ENCODE measurements at regions not wholly inside any gene's neighbourhood (a gene's known extent, or its start where the extent isn't known, plus 50 kb on each side); places are given as distances from the start of the nearest gene placed in this dataset.

DNA sequence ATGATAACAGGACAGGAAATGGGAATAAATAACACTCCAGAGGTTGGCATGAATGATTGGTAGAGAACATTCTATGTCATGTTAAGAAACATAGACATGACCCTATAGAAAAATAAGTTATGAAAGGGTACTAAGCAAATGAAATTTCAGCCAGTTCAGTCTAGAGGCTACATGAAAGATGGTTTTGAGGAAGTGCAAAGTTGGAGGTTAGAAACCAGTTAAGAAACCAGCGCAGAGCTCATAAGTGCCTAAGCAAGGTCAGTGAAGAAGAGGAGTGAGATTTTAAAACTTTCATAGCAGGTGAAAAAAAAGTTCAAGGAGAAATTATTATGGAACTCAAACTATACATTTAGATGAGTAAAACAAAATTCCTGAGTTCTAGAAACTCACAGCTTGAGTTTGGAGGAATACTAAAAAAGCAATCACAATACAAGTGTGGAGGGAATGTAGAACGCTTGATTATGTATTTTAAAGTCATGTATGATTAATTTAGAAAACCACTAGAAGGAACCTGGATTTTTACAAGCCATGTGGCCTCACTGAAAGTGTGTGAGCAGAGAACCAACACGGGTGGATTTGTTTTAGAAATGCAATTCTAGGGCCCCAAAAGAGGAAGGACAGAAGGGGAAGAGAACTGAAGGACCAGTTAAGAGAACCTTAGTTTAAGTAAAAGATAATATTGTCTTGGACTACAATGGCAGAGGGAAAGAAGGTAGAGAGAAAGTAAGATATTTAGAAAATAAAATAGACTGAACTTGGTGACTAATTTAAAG is 162.4 kb downstream of the PCDH20 start:
- Histone ChIP-seq H4K20me1 (ENCODE audit: control insufficient read depth, insufficient read depth) (no peaks in the 10 kb centered on the region), H3K4me1 (ENCODE audit: control insufficient read depth, insufficient read depth, low read length) (no peaks in the 10 kb centered on the region), H2AFZ (ENCODE audit: control insufficient read depth, low read depth, low read length) (no peak overlapping the region), H3K4me3 (no peak overlapping the region), H3K9ac (ENCODE audit: control insufficient read depth, insufficient read depth, low read length) (no peak overlapping the region; the same call in 1 of the 2 replicates), H3K27ac (ENCODE audit: control insufficient read depth, insufficient read depth) (peak overlapping the region; percentile 43; the same call in 1 of the 2 replicates), H3K79me2 (ENCODE audit: control insufficient read depth, insufficient read depth, low read length) (no peaks in the 10 kb centered on the region), H3K4me2 (ENCODE audit: control insufficient read depth, insufficient read depth) (peak overlapping the region; percentile 2; the same call in 1 of the 2 replicates), H3K27me3 (replicated peaks in 1 of 2; ENCODE audit: control insufficient read depth in 2 of 2, insufficient read depth in 2 of 2, low read length in 1 of 2) (no peaks in the 10 kb centered on the region), H3K9me3 (replicated peaks; ENCODE audit: control insufficient read depth, insufficient read depth, low read length) (no peaks in the 10 kb centered on the region), H3K36me3 (ENCODE audit: control insufficient read depth in 2 of 2, insufficient read depth in 2 of 2, low read length in 1 of 2) (no peaks in the 10 kb centered on the region)
- WGBS (ENCODE audit: insufficient coverage, insufficient replicate concordance, low lambda C conversion rate, missing lambda C conversion rate), result 13% methylated on average over 3 of the region's 3 CpGs
- CTCF ChIA-PET, result interaction anchor here (1.2 kb wide), 1 partner anchor 14 kb away, joined by 4 read pairs; no protein-coding TSS in a partner anchor
- ATAC-seq (peak; percentile 94), DNase-seq (ENCODE audit: low read depth, low spot score) (no peak), FAIRE-seq (no peak)
- in situ Hi-C loops (cut with MboI) (no loop called here), intact Hi-C loops (cut with micrococcal nuclease; ENCODE audit: unreplicated experiment) (loop anchor here (10.0 kb wide), 3 partner anchors 62 to 952 kb away; no protein-coding TSS in a partner anchor)
- BruUV-seq (replicated peaks), result no TSS peak
- RAD21 ChIA-PET (ENCODE audit: unreplicated experiment), result interaction anchor here (0.7 to 1.9 kb wide), 5 partner anchors 9 to 130 kb away, joined by 3 to 6 read pairs (median 4); no protein-coding TSS in a partner anchor
- SMC1A ChIA-PET (ENCODE audit: uncharacterized antibody, unreplicated experiment), result interaction anchor here (0.8 to 2.0 kb wide), 5 partner anchors 9 to 204 kb away, joined by 3 to 8 read pairs (median 4); no protein-coding TSS in a partner anchor
- POLR2A ChIA-PET, result no interaction called here
- TF ChIP-seq SPI1 (IDR thresholded peaks at IDR 0.05; ENCODE audit: borderline replicate concordance, insufficient read depth, low read depth, low read length) (peak; percentile 94), IRF4 (IDR thresholded peaks at IDR 0.05; ENCODE audit: low read depth, low read length) (no peak), NBN (IDR thresholded peaks at IDR 0.05) (0 out of 2 replicates have a peak, but pooled peaks have one; percentile 35), GABPA (IDR thresholded peaks at IDR 0.05; ENCODE audit: low read depth) (peak; percentile 44; the same call in 1 of the 2 replicates), STAT1 (conservative IDR thresholded peaks at IDR 0.05) (no peak), RELA (IDR thresholded peaks at IDR 0.05; ENCODE audit: borderline replicate concordance, partially characterized antibody) (no peak), MEF2B (IDR thresholded peaks at IDR 0.05; ENCODE audit: partially characterized antibody, poor library complexity, severe bottlenecking) (peak; percentile 36), NFIC (IDR thresholded peaks at IDR 0.05; ENCODE audit: low read depth, low read length) (peak; percentile 37; the same call in 1 of the 2 replicates), FOS (IDR thresholded peaks at IDR 0.05; ENCODE audit: borderline replicate concordance, extremely low read depth, insufficient read length) (no peak), SIN3A (IDR thresholded peaks at IDR 0.05; ENCODE audit: low read depth, low read length) (no peak), NFYA (IDR thresholded peaks at IDR 0.05; ENCODE audit: borderline replicate concordance, low read depth, low read length) (no peak), TCF3 (IDR thresholded peaks at IDR 0.05; ENCODE audit: borderline replicate concordance, insufficient read depth, low read depth, low read length) (no peak), TCF7 (IDR thresholded peaks at IDR 0.05; ENCODE audit: borderline replicate concordance) (no peak), POLR2AphosphoS5 (IDR thresholded peaks at IDR 0.05; ENCODE audit: low read length) (no peak), BMI1 (IDR thresholded peaks at IDR 0.05; ENCODE audit: borderline replicate concordance) (no peak), CBX3 (IDR thresholded peaks at IDR 0.05; ENCODE audit: borderline replicate concordance, low read depth) (no peak)
- TF ChIP-seq, protein P1, sequence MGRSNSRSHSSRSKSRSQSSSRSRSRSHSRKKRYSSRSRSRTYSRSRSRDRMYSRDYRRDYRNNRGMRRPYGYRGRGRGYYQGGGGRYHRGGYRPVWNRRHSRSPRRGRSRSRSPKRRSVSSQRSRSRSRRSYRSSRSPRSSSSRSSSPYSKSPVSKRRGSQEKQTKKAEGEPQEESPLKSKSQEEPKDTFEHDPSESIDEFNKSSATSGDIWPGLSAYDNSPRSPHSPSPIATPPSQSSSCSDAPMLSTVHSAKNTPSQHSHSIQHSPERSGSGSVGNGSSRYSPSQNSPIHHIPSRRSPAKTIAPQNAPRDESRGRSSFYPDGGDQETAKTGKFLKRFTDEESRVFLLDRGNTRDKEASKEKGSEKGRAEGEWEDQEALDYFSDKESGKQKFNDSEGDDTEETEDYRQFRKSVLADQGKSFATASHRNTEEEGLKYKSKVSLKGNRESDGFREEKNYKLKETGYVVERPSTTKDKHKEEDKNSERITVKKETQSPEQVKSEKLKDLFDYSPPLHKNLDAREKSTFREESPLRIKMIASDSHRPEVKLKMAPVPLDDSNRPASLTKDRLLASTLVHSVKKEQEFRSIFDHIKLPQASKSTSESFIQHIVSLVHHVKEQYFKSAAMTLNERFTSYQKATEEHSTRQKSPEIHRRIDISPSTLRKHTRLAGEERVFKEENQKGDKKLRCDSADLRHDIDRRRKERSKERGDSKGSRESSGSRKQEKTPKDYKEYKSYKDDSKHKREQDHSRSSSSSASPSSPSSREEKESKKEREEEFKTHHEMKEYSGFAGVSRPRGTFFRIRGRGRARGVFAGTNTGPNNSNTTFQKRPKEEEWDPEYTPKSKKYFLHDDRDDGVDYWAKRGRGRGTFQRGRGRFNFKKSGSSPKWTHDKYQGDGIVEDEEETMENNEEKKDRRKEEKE (IDR thresholded peaks at IDR 0.05), result no peak
- TF ChIP-seq, protein P2, sequence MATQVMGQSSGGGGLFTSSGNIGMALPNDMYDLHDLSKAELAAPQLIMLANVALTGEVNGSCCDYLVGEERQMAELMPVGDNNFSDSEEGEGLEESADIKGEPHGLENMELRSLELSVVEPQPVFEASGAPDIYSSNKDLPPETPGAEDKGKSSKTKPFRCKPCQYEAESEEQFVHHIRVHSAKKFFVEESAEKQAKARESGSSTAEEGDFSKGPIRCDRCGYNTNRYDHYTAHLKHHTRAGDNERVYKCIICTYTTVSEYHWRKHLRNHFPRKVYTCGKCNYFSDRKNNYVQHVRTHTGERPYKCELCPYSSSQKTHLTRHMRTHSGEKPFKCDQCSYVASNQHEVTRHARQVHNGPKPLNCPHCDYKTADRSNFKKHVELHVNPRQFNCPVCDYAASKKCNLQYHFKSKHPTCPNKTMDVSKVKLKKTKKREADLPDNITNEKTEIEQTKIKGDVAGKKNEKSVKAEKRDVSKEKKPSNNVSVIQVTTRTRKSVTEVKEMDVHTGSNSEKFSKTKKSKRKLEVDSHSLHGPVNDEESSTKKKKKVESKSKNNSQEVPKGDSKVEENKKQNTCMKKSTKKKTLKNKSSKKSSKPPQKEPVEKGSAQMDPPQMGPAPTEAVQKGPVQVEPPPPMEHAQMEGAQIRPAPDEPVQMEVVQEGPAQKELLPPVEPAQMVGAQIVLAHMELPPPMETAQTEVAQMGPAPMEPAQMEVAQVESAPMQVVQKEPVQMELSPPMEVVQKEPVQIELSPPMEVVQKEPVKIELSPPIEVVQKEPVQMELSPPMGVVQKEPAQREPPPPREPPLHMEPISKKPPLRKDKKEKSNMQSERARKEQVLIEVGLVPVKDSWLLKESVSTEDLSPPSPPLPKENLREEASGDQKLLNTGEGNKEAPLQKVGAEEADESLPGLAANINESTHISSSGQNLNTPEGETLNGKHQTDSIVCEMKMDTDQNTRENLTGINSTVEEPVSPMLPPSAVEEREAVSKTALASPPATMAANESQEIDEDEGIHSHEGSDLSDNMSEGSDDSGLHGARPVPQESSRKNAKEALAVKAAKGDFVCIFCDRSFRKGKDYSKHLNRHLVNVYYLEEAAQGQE (IDR thresholded peaks at IDR 0.05; ENCODE audit: low read depth, low read length), result no peak

All from GM12878 (cell line).